Kidney epithelial cell (primary cell): ENCODE measurements at regions not wholly inside any gene's neighbourhood (a gene's known extent, or its start where the extent isn't known, plus 50 kb on each side); places are given as distances from the start of the nearest gene placed in this dataset.

Experiments
- DNase-seq: peaks from one replicate; pipeline ENCODE4 v3.0.0-alpha.2; 2010; ENCODE audit warnings: low read depth
- H3K27me3 ChIP-seq: 2 replicates; pipeline ENCODE4 v1.6.0; 2011; ENCODE audit warnings: low read length; ENCODE audit not compliant: control insufficient read depth, insufficient read depth
- H3K36me3 ChIP-seq: 2 replicates; pipeline ENCODE4 v1.5.1; 2011; ENCODE audit warnings: low read length; ENCODE audit not compliant: control insufficient read depth, insufficient read depth
- H3K4me3 ChIP-seq: 2 replicates; pipeline ENCODE4 v1.5.1; 2011; ENCODE audit warnings: low read depth, mild to moderate bottlenecking, control low read depth, low read length
- CTCF ChIP-seq: IDR thresholded peaks from 2 replicates; pipeline ENCODE4 v1.5.1; 2011; ENCODE audit warnings: mild to moderate bottlenecking, moderate library complexity, low read length, control low read depth, inconsistent platforms; ENCODE audit not compliant: insufficient read depth, poor library complexity, severe bottlenecking

GRCh38 chr21:21828130-21828529 is 829.9 kb downstream of the NCAM2 start:
- no peak for TF ChIP-seq CTCF
- Histone ChIP-seq H3K27me3 (no peaks in the 10 kb centered on the region), H3K4me3 (no peak overlapping the region), H3K36me3 (no peaks in the 10 kb centered on the region)
- DNase-seq: no peak

GRCh38 chr21:21831036-21831435 is 832.8 kb downstream of the NCAM2 start:
- Histone ChIP-seq H3K27me3 (no peaks in the 10 kb centered on the region), H3K36me3 (no peaks in the 10 kb centered on the region), H3K4me3 (no peak overlapping the region)
- no peak for DNase-seq
- TF ChIP-seq CTCF: no peak

- no peaks in the 10 kb centered on the region for H3K27me3 ChIP-seq
- TF ChIP-seq CTCF: no peak
- H3K4me3 ChIP-seq: no peak overlapping the region
- H3K36me3 ChIP-seq: no peaks in the 10 kb centered on the region
- DNase-seq: no peak
These were observed 847.7 kb downstream of the NCAM2 start for GRCh38 chr21:21845901-21846300.

GRCh38 chr21:21851205-21851604 is 853.0 kb downstream of the NCAM2 start:
- TF ChIP-seq CTCF: no peak
- H3K4me3 ChIP-seq: no peak overlapping the region
- no peak for DNase-seq
- no peaks in the 10 kb centered on the region for H3K36me3 ChIP-seq
- no peaks in the 10 kb centered on the region for H3K27me3 ChIP-seq

- Histone ChIP-seq H3K27me3 (no peaks in the 10 kb centered on the region), H3K36me3 (no peaks in the 10 kb centered on the region), H3K4me3 (no peak overlapping the region)
- TF ChIP-seq CTCF: no peak
- no peak for DNase-seq
These were observed 853.4 kb downstream of the NCAM2 start for GRCh38 chr21:21851657-21852056.

GRCh38 chr21:21858502-21859334 is 860.5 kb downstream of the NCAM2 start:
- DNase-seq: no peak
- H3K4me3 ChIP-seq: no peak overlapping the region
- TF ChIP-seq CTCF: no peak
- H3K27me3 ChIP-seq: no peaks in the 10 kb centered on the region
- H3K36me3 ChIP-seq: no peaks in the 10 kb centered on the region
